GM23248 (cell line): ENCODE measurements at regions not wholly inside any gene's neighbourhood (a gene's known extent, or its start where the extent isn't known, plus 50 kb on each side); places are given as distances from the start of the nearest gene placed in this dataset.

ENCODE experiments used
- DNase-seq: peaks from one replicate; pipeline ENCODE4 v3.0.0-alpha.2; 2015
- H2AFZ ChIP-seq: fragments of 200-600 bp; sonication (generic); 2 replicates; pipeline ENCODE4 v1.6.1; 2016; ENCODE audit warnings: antibody characterized with exemption
- H3F3A ChIP-seq: fragments of 200-600 bp; sonication (generic); 2 replicates; pipeline ENCODE4 v1.6.1; 2016; ENCODE audit warnings: mild to moderate bottlenecking, antibody characterized with exemption, mixed run types; ENCODE audit not compliant: insufficient read depth
- H3K27ac ChIP-seq: fragments of 200-600 bp; sonication (generic); 2 replicates; pipeline ENCODE4 v1.5.1; 2016; ENCODE audit warnings: mild to moderate bottlenecking
- H3K27me3 ChIP-seq: fragments of 200-600 bp; sonication (generic); replicated peaks from 2 replicates; pipeline ENCODE4 v1.6.1; 2016; ENCODE audit warnings: mild to moderate bottlenecking; ENCODE audit not compliant: insufficient read depth
- H3K36me3 ChIP-seq: fragments of 200-600 bp; sonication (generic); 2 replicates; pipeline ENCODE4 v1.6.1; 2016; ENCODE audit warnings: low read depth, mild to moderate bottlenecking
- H3K4me1 ChIP-seq: fragments of 200-600 bp; sonication (generic); 2 replicates; pipeline ENCODE4 v1.6.1; 2016; ENCODE audit warnings: mild to moderate bottlenecking; ENCODE audit not compliant: insufficient read depth
- H3K4me2 ChIP-seq: fragments of 200-600 bp; sonication (generic); one replicate; pipeline ENCODE4 v1.6.1; 2016; ENCODE audit warnings: mild to moderate bottlenecking; ENCODE audit not compliant: unreplicated experiment
- H3K4me3 ChIP-seq: fragments of 200-600 bp; sonication (generic); 2 replicates; pipeline ENCODE4 v1.5.1; 2016; ENCODE audit warnings: mild to moderate bottlenecking
- H3K79me2 ChIP-seq: fragments of 200-600 bp; sonication (generic); 2 replicates; pipeline ENCODE4 v1.6.1; 2016; ENCODE audit warnings: mild to moderate bottlenecking; ENCODE audit not compliant: insufficient read depth
- H3K9ac ChIP-seq: fragments of 200-600 bp; sonication (generic); 2 replicates; pipeline ENCODE4 v1.6.1; 2016; ENCODE audit warnings: mild to moderate bottlenecking
- H3K9me2 ChIP-seq: fragments of 200-600 bp; sonication (generic); 2 replicates; pipeline ENCODE4 v1.6.1; 2016; ENCODE audit warnings: mixed run types, mild to moderate bottlenecking, moderate library complexity; ENCODE audit not compliant: insufficient read depth
- H3K9me3 ChIP-seq: fragments of 200-600 bp; sonication (generic); one replicate; pipeline ENCODE4 v1.6.1; 2017; ENCODE audit warnings: low read depth
- H4K20me1 ChIP-seq: fragments of 200-600 bp; sonication (generic); 2 replicates; pipeline ENCODE4 v1.6.0; 2016; ENCODE audit not compliant: insufficient read depth
- EZH2 ChIP-seq: fragments of 200-600 bp; sonication (generic); IDR thresholded peaks from 2 replicates; pipeline ENCODE4 v1.6.1; 2018; ENCODE audit warnings: antibody characterized with exemption, mild to moderate bottlenecking; ENCODE audit not compliant: insufficient read depth, poor library complexity, severe bottlenecking
- EZH2phosphoT487 ChIP-seq: fragments of 200-600 bp; sonication (generic); IDR thresholded peaks from 2 replicates; pipeline ENCODE4 v1.6.1; 2018; ENCODE audit warnings: antibody characterized with exemption, moderate library complexity, mild to moderate bottlenecking, low read depth; ENCODE audit not compliant: insufficient read depth
- WGBS, 2 experiments: methylation state at CpG; one replicate each; pipeline ENCODE4 v1.1.6; 2015 to 2017; ENCODE audit warnings: low lambda C conversion rate in 2 of 2, low coverage in 1 of 2; ENCODE audit errors: missing lambda C conversion rate in 2 of 2; 5-methylcytosine and 5-hydroxymethylcytosine counted together
- in situ Hi-C: fragments of 300-500 bp; cut with MboI; formaldehyde crosslinking; loops from 2 replicates; pipeline ENCODE4 v1.15.0; 2020

- Histone ChIP-seq H3K9me3 (no peaks in the 10 kb centered on the region), H3K4me1 (peaks cover 19% of the 10 kb centered on the region), H3F3A (peaks cover 37% of the 10 kb centered on the region), H3K4me3 (no peak overlapping the region), H3K9ac (peak overlapping the region; percentile 25), H3K36me3 (no peaks in the 10 kb centered on the region), H3K9me2 (no peaks in the 10 kb centered on the region), H3K79me2 (no peaks in the 10 kb centered on the region), H3K27ac (peak overlapping the region; percentile 75), H3K4me2 (peak overlapping the region; percentile 18), H4K20me1 (no peaks in the 10 kb centered on the region), H3K27me3 (no peaks in the 10 kb centered on the region), H2AFZ (no peak overlapping the region)
- peak; percentile 13 for DNase-seq
- no peak for TF ChIP-seq EZH2phosphoT487
- no peak for TF ChIP-seq EZH2
- 17 to 21% methylated on average over 2 of the region's 2 CpGs for WGBS, 2 experiments
- in situ Hi-C loops, result no loop called here
These were observed 175.8 kb upstream of the HMGA2 start for GRCh38 chr12:65648461-65648860.

- no peak overlapping the region for H2AFZ ChIP-seq
- H4K20me1 ChIP-seq, result no peaks in the 10 kb centered on the region
- H3K27me3 ChIP-seq, result no peaks in the 10 kb centered on the region
- WGBS, 2 experiments, result 0 to 1% methylated on average over 3 of the region's 3 CpGs
- no peaks in the 10 kb centered on the region for H3K9me3 ChIP-seq
- H3K4me3 ChIP-seq, result no peak overlapping the region
- no peak overlapping the region for H3K4me2 ChIP-seq
- in situ Hi-C loops, result no loop called here
- H3K27ac ChIP-seq, result peak overlapping the region; percentile 75
- H3F3A ChIP-seq, result peaks cover 32% of the 10 kb centered on the region
- no peaks in the 10 kb centered on the region for H3K9me2 ChIP-seq
- no peak overlapping the region for H3K9ac ChIP-seq
- DNase-seq, result peak; percentile 98
- no peaks in the 10 kb centered on the region for H3K79me2 ChIP-seq
- no peak for TF ChIP-seq EZH2phosphoT487
- TF ChIP-seq EZH2, result no peak
- H3K36me3 ChIP-seq, result no peaks in the 10 kb centered on the region
- peaks cover 19% of the 10 kb centered on the region for H3K4me1 ChIP-seq
These were observed 175.2 kb upstream of the HMGA2 start for GRCh38 chr12:65649126-65649525.

- Histone ChIP-seq H3K27me3 (no peaks in the 10 kb centered on the region), H3K36me3 (no peaks in the 10 kb centered on the region), H2AFZ (no peak overlapping the region), H3K27ac (no peak overlapping the region), H3F3A (peaks cover 48% of the 10 kb centered on the region), H3K9me3 (no peaks in the 10 kb centered on the region), H3K9ac (no peak overlapping the region), H3K79me2 (no peaks in the 10 kb centered on the region), H4K20me1 (no peaks in the 10 kb centered on the region), H3K9me2 (no peaks in the 10 kb centered on the region), H3K4me2 (no peak overlapping the region), H3K4me3 (no peak overlapping the region), H3K4me1 (peaks cover 32% of the 10 kb centered on the region)
- in situ Hi-C loops, result no loop called here
- DNase-seq, result no peak
- TF ChIP-seq EZH2phosphoT487 (no peak), EZH2 (no peak)
- 98 to 99% methylated on average over 3 of the region's 3 CpGs for WGBS, 2 experiments
These were observed 173.2 kb upstream of the HMGA2 start for GRCh38 chr12:65651060-65651459.

DNA sequence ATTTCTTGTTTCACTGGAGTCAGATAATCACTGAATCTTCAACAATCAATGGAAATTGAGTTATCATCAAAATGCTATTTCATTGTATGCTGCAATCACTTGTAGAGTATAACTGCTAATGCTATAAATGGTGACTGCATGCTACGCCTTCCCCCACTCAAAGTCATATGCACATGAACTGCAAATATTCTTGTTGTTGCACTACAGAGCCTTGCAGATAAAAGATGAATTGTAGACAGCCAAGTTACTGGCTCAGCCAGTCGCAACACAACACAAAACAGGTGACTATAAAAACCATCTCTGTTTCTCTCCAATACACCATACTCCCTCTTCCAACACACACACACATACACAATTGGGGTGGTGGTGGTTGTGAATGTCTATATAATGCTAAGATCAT lies 171.0 kb upstream of the HMGA2 start:
- Histone ChIP-seq H3K4me2 (no peak overlapping the region), H3K4me3 (no peak overlapping the region), H2AFZ (no peak overlapping the region), H3K79me2 (no peaks in the 10 kb centered on the region), H3K27me3 (no peaks in the 10 kb centered on the region), H3K36me3 (no peaks in the 10 kb centered on the region), H4K20me1 (no peaks in the 10 kb centered on the region), H3K4me1 (peaks cover 47% of the 10 kb centered on the region), H3K9me3 (no peaks in the 10 kb centered on the region), H3K9ac (no peak overlapping the region), H3F3A (peaks cover 56% of the 10 kb centered on the region), H3K27ac (no peak overlapping the region), H3K9me2 (no peaks in the 10 kb centered on the region)
- DNase-seq, result no peak
- WGBS, 2 experiments, result 96 to 100% methylated on average over 2 of the region's 2 CpGs
- in situ Hi-C loops, result no loop called here
- TF ChIP-seq EZH2phosphoT487, result no peak
- TF ChIP-seq EZH2, result no peak

DNA sequence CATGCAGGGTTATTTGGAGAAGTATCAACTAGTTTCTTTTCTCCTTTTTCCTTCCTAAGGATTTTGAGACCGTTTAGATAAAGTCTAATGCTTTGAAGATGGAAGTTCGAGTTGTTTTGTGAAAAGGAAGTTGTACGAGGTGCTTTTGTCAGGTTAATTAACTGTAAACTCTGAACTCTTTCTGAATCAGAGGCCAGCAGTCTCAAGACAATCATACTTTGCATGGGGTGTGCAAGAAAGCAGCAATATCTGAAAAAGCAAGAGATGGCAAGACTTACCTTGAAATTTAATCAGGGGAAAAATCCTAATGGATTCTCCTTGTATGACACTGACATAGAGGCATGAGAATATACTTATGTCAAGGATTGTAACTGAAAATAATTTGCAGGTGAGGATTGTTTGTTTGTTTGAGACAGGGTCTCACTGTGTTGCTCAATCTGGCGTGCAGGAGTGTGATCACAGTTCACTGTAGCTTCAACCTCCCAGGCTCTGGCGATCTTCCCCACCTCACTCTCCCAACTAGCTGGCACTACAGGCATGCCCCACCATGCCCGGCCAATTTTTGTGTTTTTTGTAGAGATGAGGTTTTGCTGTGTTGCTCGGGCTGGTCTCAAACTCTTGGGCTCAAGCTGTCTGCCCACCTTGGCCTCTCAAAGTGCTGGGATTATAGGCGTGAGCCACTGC lies 170.2 kb upstream of the HMGA2 start:
- Histone ChIP-seq H3K36me3 (no peaks in the 10 kb centered on the region), H3K4me1 (peaks cover 44% of the 10 kb centered on the region), H3K27ac (no peak overlapping the region), H4K20me1 (no peaks in the 10 kb centered on the region), H3K9me2 (no peaks in the 10 kb centered on the region), H3F3A (peaks cover 56% of the 10 kb centered on the region), H3K4me3 (no peak overlapping the region), H3K9me3 (no peaks in the 10 kb centered on the region), H3K9ac (no peak overlapping the region), H2AFZ (no peak overlapping the region), H3K27me3 (no peaks in the 10 kb centered on the region), H3K4me2 (no peak overlapping the region), H3K79me2 (no peaks in the 10 kb centered on the region)
- DNase-seq, result no peak
- in situ Hi-C loops, result no loop called here
- TF ChIP-seq EZH2 (no peak), EZH2phosphoT487 (no peak)
- 87 to 89% methylated on average over 8 of the region's 8 CpGs for WGBS, 2 experiments
